K562 (cell line): ENCODE measurements at regions not wholly inside any gene's neighbourhood (a gene's known extent, or its start where the extent isn't known, plus 50 kb on each side); places are given as distances from the start of the nearest gene placed in this dataset.

Source experiments
- ATAC-seq: fragments of 200-7000 bp; cut with Tn5 transposase; 3 replicates; pipeline ENCODE4 v1.9.1; 2020; ENCODE audit warnings: moderate library complexity
- BruUV-seq: library from RNA; stranded (reverse); fragments of 400-500 nt; replicated peaks from 2 replicates; lab custom pipeline; 2021; lab: Mats Ljungman, UMichigan
- CTCF ChIA-PET: fragments of 300-600 bp; formaldehyde crosslinking; extraction: SDS; loops from one replicate; lab custom pipeline; 2021; ENCODE audit warnings: low intra/inter-chr PET ratio; lab: Yijun Ruan, JAX
- POLR2A ChIA-PET: fragments of 300-600, 350-650 bp; sonication (Branson Sonifier 250); formaldehyde crosslinking; extraction: SDS; loops from one replicate; lab custom pipeline; 2021; ENCODE audit warnings: antibody characterized with exemption, inconsistent platforms; lab: Yijun Ruan, JAX
- DNase-seq, 4 experiments: peaks; one replicate each; pipeline versions ENCODE4 v3.0.0 to v3.0.0-alpha.2; 2011 to 2018; ENCODE audit warnings: low spot score in 3 of 4, mixed read lengths in 3 of 4; ENCODE audit errors: extremely low read depth in 1 of 4
- FAIRE-seq: peaks from 2 replicates; lab custom pipeline; 2011; peaks lifted over from hg19 to GRCh38; lab: Jason Lieb, UNC
- H2AFZ ChIP-seq: 2 replicates; pipeline ENCODE4 v1.6.0; 2011; ENCODE audit warnings: low read depth, low read length, control low read depth, inconsistent platforms
- H3K27ac ChIP-seq: fragments of 200-600 bp; 3 replicates; pipeline ENCODE4 v1.8.0; 2011; ENCODE audit warnings: low read depth, mild to moderate bottlenecking, control low read depth, inconsistent platforms, low read length, moderate library complexity, mixed read lengths; ENCODE audit errors: extremely low read depth
- H3K27me3 ChIP-seq, 2 experiments: fragments of 300-600 bp in 1 of 2; 2 replicates in 1 of 2; 3 replicates in 1 of 2; pipeline versions ENCODE4 v1.6.0 to v1.8.0; 2011; ENCODE audit warnings: inconsistent platforms in 2 of 2, low read length in 2 of 2, mild to moderate bottlenecking in 1 of 2, mixed read lengths in 1 of 2, moderate library complexity in 1 of 2; ENCODE audit not compliant: control insufficient read depth in 2 of 2, insufficient read depth in 2 of 2
- H3K36me3 ChIP-seq: fragments of 300-600 bp; 3 replicates; pipeline ENCODE4 v1.8.0; 2011; ENCODE audit warnings: mild to moderate bottlenecking, low read length, inconsistent platforms; ENCODE audit not compliant: control insufficient read depth, insufficient read depth
- H3K4me1 ChIP-seq, 2 experiments: fragments of 200-600 bp in 1 of 2; replicated peaks in 1 of 2; 2 replicates in 1 of 2; 3 replicates in 1 of 2; pipeline versions ENCODE4 v1.5.1 to v1.8.0; 2011; ENCODE audit warnings: inconsistent platforms in 2 of 2, low read length in 2 of 2, mild to moderate bottlenecking in 1 of 2, mixed read lengths in 1 of 2, moderate library complexity in 1 of 2; ENCODE audit not compliant: control insufficient read depth in 2 of 2, insufficient read depth in 2 of 2
- H3K4me2 ChIP-seq: 2 replicates; pipeline ENCODE4 v1.6.1; 2011; ENCODE audit warnings: low read length, control low read depth, inconsistent platforms, mixed read lengths; ENCODE audit not compliant: insufficient read depth
- H3K4me3 ChIP-seq: fragments of 200-600 bp; sonication (generic), shearing (Covaris generic); 2 replicates; pipeline ENCODE4 v1.5.1; 2016; ENCODE audit warnings: control low read depth, inconsistent platforms
- H3K79me2 ChIP-seq: fragments of 200-600 bp; 3 replicates; pipeline ENCODE4 v1.8.0; 2011; ENCODE audit warnings: low read length, inconsistent platforms; ENCODE audit not compliant: control insufficient read depth, insufficient read depth
- H3K9ac ChIP-seq, 2 experiments: 2 replicates each; pipeline versions ENCODE4 v1.6.0 to v1.6.1; 2011; ENCODE audit warnings: low read depth in 2 of 2, low read length in 2 of 2, control low read depth in 1 of 2, inconsistent platforms in 1 of 2, mild to moderate bottlenecking in 1 of 2, mixed read lengths in 1 of 2; ENCODE audit not compliant: insufficient read depth in 1 of 2
- H3K9me1 ChIP-seq: one replicate; pipeline ENCODE4 v1.6.0; 2011; ENCODE audit warnings: inconsistent platforms, mild to moderate bottlenecking, low read length, moderate library complexity; ENCODE audit not compliant: control insufficient read depth, insufficient read depth
- H3K9me3 ChIP-seq: replicated peaks from 2 replicates; pipeline ENCODE4 v1.5.1; 2011; ENCODE audit warnings: low read depth, low read length, inconsistent platforms; ENCODE audit not compliant: control insufficient read depth, insufficient read depth
- H4K20me1 ChIP-seq: replicated peaks from 2 replicates; pipeline ENCODE4 v1.6.1; 2011; ENCODE audit warnings: low read length, inconsistent platforms, mixed read lengths; ENCODE audit not compliant: control insufficient read depth, insufficient read depth
- HLTF ChIP-seq: fragments of 450-650 bp; IDR thresholded peaks from 2 replicates; pipeline ENCODE4 v1.6.1; 2016
- HNRNPLL ChIP-seq: fragments of 200-400 bp; formaldehyde crosslinking; IDR thresholded peaks from 2 replicates; pipeline ENCODE4 v1.6.1; 2017; ENCODE audit warnings: low read length, low read depth, mild to moderate bottlenecking; ENCODE audit not compliant: poor library complexity, severe bottlenecking
- HOXB6 ChIP-seq: fragments of 250-450 bp; sonication (Bioruptor Pico); IDR thresholded peaks from 2 replicates; pipeline ENCODE4 v1.5.1; 2022; ENCODE audit warnings: mild to moderate bottlenecking, borderline replicate concordance
- NFYB ChIP-seq: IDR thresholded peaks from 2 replicates; pipeline ENCODE4 v1.6.1; 2011; ENCODE audit warnings: mild to moderate bottlenecking, moderate library complexity; ENCODE audit not compliant: insufficient read length; ENCODE audit errors: extremely low read depth
- RBFOX2 ChIP-seq: fragments of 200-400 bp; formaldehyde crosslinking; IDR thresholded peaks from 2 replicates; pipeline ENCODE4 v1.6.1; 2017; ENCODE audit warnings: low read depth, mild to moderate bottlenecking, low read length, moderate library complexity
- SAFB2 ChIP-seq: fragments of 200-400 bp; formaldehyde crosslinking; IDR thresholded peaks from 2 replicates; pipeline ENCODE4 v1.6.1; 2018; ENCODE audit warnings: borderline replicate concordance, low read length, low read depth, moderate library complexity; ENCODE audit not compliant: severe bottlenecking
- SREBF2 ChIP-seq: sonication (generic); formaldehyde crosslinking; IDR thresholded peaks from 2 replicates; pipeline ENCODE4 v1.4.0; 2020; ENCODE audit warnings: mild to moderate bottlenecking, missing genetic modification reagents
- WGBS: fragments of 100-300 bp; shearing (Covaris generic); methylation state at CpG from one replicate; pipeline ENCODE4 v1.1.6; 2016; ENCODE audit warnings: low coverage, mixed read lengths; ENCODE audit not compliant: insufficient coverage; ENCODE audit errors: missing lambda C conversion rate; 5-methylcytosine and 5-hydroxymethylcytosine counted together
- in situ Hi-C: fragments of 300-500 bp; cut with MboI; formaldehyde crosslinking; loops from 4 replicates; pipeline ENCODE4 v1.15.0; 2018; ENCODE audit warnings: inconsistent platforms, mixed read lengths
- intact Hi-C: fragments of 100-400 bp; cut with micrococcal nuclease; formaldehyde crosslinking; loops from 2 replicates; pipeline ENCODE4 v1.14.2; 2022
- TF ChIP-seq, protein P1 (sequence below): sonication (generic); formaldehyde crosslinking; IDR thresholded peaks from 2 replicates; pipeline ENCODE4 v1.8.0; 2023; ENCODE audit warnings: mild to moderate bottlenecking, missing genetic modification reagents
- TF ChIP-seq, protein P2 (sequence below): sonication (generic); formaldehyde crosslinking; IDR thresholded peaks from 2 replicates; pipeline ENCODE4 v1.8.0; 2022; ENCODE audit warnings: mild to moderate bottlenecking, low read depth, missing genetic modification reagents
- TF ChIP-seq, protein P3 (sequence below): fragments of 150-350 bp; conservative IDR thresholded peaks from 2 replicates; pipeline ENCODE4 v1.6.1; 2014; ENCODE audit warnings: low read length
- TF ChIP-seq, protein P4 (sequence below): sonication (generic); formaldehyde crosslinking; IDR thresholded peaks from 2 replicates; pipeline ENCODE4 v1.8.0; 2022; ENCODE audit warnings: missing genetic modification reagents, mild to moderate bottlenecking, borderline replicate concordance

DNA sequence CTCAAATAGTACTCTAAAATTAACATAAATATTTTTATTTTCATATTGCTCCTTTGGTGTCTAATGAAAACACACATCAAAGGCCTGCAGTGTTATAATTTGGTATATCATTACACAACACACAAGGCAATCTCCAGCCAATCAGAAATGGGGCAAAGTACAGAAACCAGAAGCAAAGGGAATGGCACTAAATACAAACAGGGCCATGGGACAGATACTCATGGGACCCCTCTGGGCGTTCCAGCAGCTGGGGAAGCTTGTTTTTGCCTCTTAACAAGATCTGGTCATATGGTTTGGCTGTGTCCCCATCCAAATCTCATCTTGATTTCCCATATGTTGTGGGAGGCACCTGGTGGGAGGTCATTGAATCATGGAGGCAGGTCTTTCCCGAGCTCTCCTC, 551.8 kb upstream of the NRP1 start (continued):
- TF ChIP-seq, protein P1, sequence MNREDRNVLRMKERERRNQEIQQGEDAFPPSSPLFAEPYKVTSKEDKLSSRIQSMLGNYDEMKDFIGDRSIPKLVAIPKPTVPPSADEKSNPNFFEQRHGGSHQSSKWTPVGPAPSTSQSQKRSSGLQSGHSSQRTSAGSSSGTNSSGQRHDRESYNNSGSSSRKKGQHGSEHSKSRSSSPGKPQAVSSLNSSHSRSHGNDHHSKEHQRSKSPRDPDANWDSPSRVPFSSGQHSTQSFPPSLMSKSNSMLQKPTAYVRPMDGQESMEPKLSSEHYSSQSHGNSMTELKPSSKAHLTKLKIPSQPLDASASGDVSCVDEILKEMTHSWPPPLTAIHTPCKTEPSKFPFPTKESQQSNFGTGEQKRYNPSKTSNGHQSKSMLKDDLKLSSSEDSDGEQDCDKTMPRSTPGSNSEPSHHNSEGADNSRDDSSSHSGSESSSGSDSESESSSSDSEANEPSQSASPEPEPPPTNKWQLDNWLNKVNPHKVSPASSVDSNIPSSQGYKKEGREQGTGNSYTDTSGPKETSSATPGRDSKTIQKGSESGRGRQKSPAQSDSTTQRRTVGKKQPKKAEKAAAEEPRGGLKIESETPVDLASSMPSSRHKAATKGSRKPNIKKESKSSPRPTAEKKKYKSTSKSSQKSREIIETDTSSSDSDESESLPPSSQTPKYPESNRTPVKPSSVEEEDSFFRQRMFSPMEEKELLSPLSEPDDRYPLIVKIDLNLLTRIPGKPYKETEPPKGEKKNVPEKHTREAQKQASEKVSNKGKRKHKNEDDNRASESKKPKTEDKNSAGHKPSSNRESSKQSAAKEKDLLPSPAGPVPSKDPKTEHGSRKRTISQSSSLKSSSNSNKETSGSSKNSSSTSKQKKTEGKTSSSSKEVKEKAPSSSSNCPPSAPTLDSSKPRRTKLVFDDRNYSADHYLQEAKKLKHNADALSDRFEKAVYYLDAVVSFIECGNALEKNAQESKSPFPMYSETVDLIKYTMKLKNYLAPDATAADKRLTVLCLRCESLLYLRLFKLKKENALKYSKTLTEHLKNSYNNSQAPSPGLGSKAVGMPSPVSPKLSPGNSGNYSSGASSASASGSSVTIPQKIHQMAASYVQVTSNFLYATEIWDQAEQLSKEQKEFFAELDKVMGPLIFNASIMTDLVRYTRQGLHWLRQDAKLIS = no peak
- TF ChIP-seq RBFOX2 = no peak
- no peak for TF ChIP-seq SAFB2
- TF ChIP-seq NFYB = no peak
- TF ChIP-seq HLTF = no peak

DNA sequence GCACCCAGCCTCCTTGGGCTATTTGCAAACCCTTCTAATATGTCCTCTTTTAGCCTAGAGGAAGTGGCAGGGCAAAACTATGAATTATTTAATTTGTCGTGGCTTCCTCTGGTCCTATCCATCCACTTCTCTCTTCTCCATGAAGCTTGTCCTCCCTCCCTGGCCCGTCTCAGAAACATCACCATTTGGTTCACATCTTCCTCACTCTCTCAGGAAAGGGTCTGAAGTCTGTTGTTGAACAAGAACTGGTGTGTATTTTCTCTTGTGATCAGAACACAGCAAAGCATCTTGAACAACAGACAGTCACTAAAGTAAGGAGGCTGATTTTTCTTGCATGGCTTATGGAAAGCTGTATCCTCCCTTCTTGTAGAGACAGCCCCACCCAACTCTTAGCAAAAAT, 550.1 kb upstream of the NRP1 start:
- CTCF ChIA-PET = no interaction called here
- Histone ChIP-seq H4K20me1 (no peaks in the 10 kb centered on the region), H3K79me2 (no peaks in the 10 kb centered on the region), H3K9me1 (no peaks in the 10 kb centered on the region), H2AFZ (no peak overlapping the region), H3K4me2 (no peak overlapping the region), H3K36me3 (no peaks in the 10 kb centered on the region), H3K4me3 (no peak overlapping the region), H3K27me3 (peaks cover 0 to 4% of the 10 kb centered on the region in 2 experiments; a peak in 2 of 5 replicates), H3K27ac (no peak overlapping the region), H3K4me1 (no peaks in the 10 kb centered on the region), H3K9me3 (no peaks in the 10 kb centered on the region), H3K9ac (no peak overlapping the region)
- POLR2A ChIA-PET = no interaction called here
- ATAC-seq (no peak), FAIRE-seq (no peak), DNase-seq (no peak)
- 0% methylated on average over 2 of the region's 2 CpGs for WGBS
- intact Hi-C loops (no loop called here), in situ Hi-C loops (no loop called here)
- no TSS peak for BruUV-seq
- TF ChIP-seq, protein P2, sequence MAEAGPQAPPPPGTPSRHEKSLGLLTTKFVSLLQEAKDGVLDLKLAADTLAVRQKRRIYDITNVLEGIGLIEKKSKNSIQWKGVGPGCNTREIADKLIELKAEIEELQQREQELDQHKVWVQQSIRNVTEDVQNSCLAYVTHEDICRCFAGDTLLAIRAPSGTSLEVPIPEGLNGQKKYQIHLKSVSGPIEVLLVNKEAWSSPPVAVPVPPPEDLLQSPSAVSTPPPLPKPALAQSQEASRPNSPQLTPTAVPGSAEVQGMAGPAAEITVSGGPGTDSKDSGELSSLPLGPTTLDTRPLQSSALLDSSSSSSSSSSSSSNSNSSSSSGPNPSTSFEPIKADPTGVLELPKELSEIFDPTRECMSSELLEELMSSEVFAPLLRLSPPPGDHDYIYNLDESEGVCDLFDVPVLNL (CRISPR knock-in tag) = no peak
- TF ChIP-seq HOXB6 (CRISPR knock-in tag) (no peak), SREBF2 (CRISPR knock-in tag) (no peak), HNRNPLL (no peak)
- TF ChIP-seq, protein P3, sequence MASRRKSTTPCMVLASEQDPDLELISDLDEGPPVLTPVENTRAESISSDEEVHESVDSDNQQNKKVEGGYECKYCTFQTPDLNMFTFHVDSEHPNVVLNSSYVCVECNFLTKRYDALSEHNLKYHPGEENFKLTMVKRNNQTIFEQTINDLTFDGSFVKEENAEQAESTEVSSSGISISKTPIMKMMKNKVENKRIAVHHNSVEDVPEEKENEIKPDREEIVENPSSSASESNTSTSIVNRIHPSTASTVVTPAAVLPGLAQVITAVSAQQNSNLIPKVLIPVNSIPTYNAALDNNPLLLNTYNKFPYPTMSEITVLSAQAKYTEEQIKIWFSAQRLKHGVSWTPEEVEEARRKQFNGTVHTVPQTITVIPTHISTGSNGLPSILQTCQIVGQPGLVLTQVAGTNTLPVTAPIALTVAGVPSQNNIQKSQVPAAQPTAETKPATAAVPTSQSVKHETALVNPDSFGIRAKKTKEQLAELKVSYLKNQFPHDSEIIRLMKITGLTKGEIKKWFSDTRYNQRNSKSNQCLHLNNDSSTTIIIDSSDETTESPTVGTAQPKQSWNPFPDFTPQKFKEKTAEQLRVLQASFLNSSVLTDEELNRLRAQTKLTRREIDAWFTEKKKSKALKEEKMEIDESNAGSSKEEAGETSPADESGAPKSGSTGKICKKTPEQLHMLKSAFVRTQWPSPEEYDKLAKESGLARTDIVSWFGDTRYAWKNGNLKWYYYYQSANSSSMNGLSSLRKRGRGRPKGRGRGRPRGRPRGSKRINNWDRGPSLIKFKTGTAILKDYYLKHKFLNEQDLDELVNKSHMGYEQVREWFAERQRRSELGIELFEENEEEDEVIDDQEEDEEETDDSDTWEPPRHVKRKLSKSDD = no peak
- TF ChIP-seq, protein P4, sequence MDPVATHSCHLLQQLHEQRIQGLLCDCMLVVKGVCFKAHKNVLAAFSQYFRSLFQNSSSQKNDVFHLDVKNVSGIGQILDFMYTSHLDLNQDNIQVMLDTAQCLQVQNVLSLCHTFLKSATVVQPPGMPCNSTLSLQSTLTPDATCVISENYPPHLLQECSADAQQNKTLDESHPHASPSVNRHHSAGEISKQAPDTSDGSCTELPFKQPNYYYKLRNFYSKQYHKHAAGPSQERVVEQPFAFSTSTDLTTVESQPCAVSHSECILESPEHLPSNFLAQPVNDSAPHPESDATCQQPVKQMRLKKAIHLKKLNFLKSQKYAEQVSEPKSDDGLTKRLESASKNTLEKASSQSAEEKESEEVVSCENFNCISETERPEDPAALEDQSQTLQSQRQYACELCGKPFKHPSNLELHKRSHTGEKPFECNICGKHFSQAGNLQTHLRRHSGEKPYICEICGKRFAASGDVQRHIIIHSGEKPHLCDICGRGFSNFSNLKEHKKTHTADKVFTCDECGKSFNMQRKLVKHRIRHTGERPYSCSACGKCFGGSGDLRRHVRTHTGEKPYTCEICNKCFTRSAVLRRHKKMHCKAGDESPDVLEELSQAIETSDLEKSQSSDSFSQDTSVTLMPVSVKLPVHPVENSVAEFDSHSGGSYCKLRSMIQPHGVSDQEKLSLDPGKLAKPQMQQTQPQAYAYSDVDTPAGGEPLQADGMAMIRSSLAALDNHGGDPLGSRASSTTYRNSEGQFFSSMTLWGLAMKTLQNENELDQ (CRISPR knock-in tag) = no peak
